ENCODE measurements at regions not wholly inside any gene's neighbourhood (a gene's known extent, or its start where the extent isn't known, plus 50 kb on each side); places are given as distances from the start of the nearest gene placed in this dataset.

DNA sequence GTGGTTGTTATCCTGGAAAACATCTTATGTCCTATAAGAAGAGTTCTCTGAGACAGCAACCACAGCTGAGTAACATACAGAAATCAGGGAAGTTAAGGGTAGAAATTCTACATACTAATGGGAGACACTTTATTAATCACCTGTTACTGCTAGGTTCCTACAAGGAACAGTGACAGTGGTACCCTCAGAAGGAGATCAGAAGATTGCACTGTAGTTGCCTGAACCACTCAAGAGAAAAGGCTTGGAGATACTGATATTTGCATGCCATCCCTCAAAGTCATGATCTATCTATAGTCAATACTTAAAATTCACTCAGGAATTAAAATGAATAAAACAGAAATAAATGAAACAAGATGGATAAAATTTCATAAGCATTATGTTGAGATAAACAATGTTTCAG is 136.0 kb downstream of the LMLN start:
- in situ Hi-C loops (cut with MboI; ENCODE audit: low sequenced_read_pairs) (no loop called here), dilution Hi-C loops (cut with HindIII; ENCODE audit: low sequenced_read_pairs, unreplicated experiment) (no loop called here)
- no TSS peak for BruUV-seq (replicated peaks)

More for the DNA sequence above, 136.0 kb downstream of the LMLN start:
- Histone ChIP-seq H3K4me3 (ENCODE audit: insufficient read depth, low read depth, low read length) (no peak overlapping the region), H2BK15ac (ENCODE audit: low read depth, low read length) (no peak overlapping the region), H2AK5ac (ENCODE audit: low read depth, low read length) (no peak overlapping the region), H3K18ac (ENCODE audit: low read depth, low read length) (no peak overlapping the region), H3K4me2 (ENCODE audit: low read depth, low read length) (no peak overlapping the region), H3K27me3 (ENCODE audit: control insufficient read depth, insufficient read depth, low read length) (peaks cover 15% of the 10 kb centered on the region), H4K5ac (ENCODE audit: low read depth, low read length) (no peak overlapping the region), H3K4ac (ENCODE audit: low read depth, low read length) (no peak overlapping the region), H3K4me1 (ENCODE audit: control insufficient read depth, insufficient read depth, low read length) (no peaks in the 10 kb centered on the region), H3K27ac (ENCODE audit: insufficient read depth, low read length) (no peak overlapping the region), H3K9me3 (ENCODE audit: control insufficient read depth, insufficient read depth, low read length) (no peaks in the 10 kb centered on the region), H2BK5ac (ENCODE audit: low read depth, low read length, poor library complexity, severe bottlenecking) (no peak overlapping the region), H3K9ac (ENCODE audit: low read depth, low read length) (no peak overlapping the region), H4K91ac (ENCODE audit: insufficient read depth, low read depth, low read length) (no peak overlapping the region), H2BK120ac (ENCODE audit: low read depth, low read length) (no peak overlapping the region), H2BK20ac (ENCODE audit: low read depth, low read length) (no peak overlapping the region), H4K20me1 (ENCODE audit: insufficient read depth, low read length) (no peaks in the 10 kb centered on the region), H3K56ac (ENCODE audit: extremely low read depth, insufficient read depth, low read length) (no peak overlapping the region), H2AFZ (replicated peaks; ENCODE audit: low read length, poor library complexity) (no peak overlapping the region), H3K36me3 (ENCODE audit: control insufficient read depth, insufficient read depth, low read length) (no peaks in the 10 kb centered on the region), H3K14ac (replicated peaks; ENCODE audit: low read depth, low read length) (no peak overlapping the region), H2AK9ac (replicated peaks; ENCODE audit: low read depth, low read length, poor library complexity) (no peak overlapping the region), H3K23ac (ENCODE audit: low read depth, low read length) (no peak overlapping the region), H4K8ac (ENCODE audit: low read depth in 2 of 2, low read length in 2 of 2) (no peak overlapping the region), H3K9me1 (ENCODE audit: insufficient read depth, low read length) (no peaks in the 10 kb centered on the region), H3K79me1 (ENCODE audit: low read depth in 1 of 2, low read length in 2 of 2) (no peaks in the 10 kb centered on the region)
- TF ChIP-seq BHLHE40 (IDR thresholded peaks at IDR 0.05; ENCODE audit: low read depth, low read length) (no peak), CHD1 (IDR thresholded peaks at IDR 0.05; ENCODE audit: low read depth, low read length) (no peak), POLR2A (IDR thresholded peaks at IDR 0.05; ENCODE audit: low read depth, low read length) (no peak), MAZ (IDR thresholded peaks at IDR 0.05; ENCODE audit: borderline replicate concordance, low read depth, low read length) (no peak), NFE2L2 (IDR thresholded peaks at IDR 0.05; ENCODE audit: low read depth, low read length) (no peak), RCOR1 (IDR thresholded peaks at IDR 0.05; ENCODE audit: insufficient replicate concordance, low read length) (no peak), CEBPB (IDR thresholded peaks at IDR 0.05; ENCODE audit: low read depth, low read length) (no peak), MAFK (IDR thresholded peaks at IDR 0.05; ENCODE audit: low read depth, low read length) (no peak), SMC3 (IDR thresholded peaks at IDR 0.05; ENCODE audit: low read depth, low read length) (no peak), RAD21 (IDR thresholded peaks at IDR 0.05; ENCODE audit: low read length) (no peak), FOS (IDR thresholded peaks at IDR 0.05; ENCODE audit: low read depth, low read length) (no peak), MXI1 (IDR thresholded peaks at IDR 0.05; ENCODE audit: borderline replicate concordance, low read depth, low read length) (no peak), RFX5 (IDR thresholded peaks at IDR 0.05; ENCODE audit: low read depth, low read length) (no peak)
- TF ChIP-seq, protein P1, sequence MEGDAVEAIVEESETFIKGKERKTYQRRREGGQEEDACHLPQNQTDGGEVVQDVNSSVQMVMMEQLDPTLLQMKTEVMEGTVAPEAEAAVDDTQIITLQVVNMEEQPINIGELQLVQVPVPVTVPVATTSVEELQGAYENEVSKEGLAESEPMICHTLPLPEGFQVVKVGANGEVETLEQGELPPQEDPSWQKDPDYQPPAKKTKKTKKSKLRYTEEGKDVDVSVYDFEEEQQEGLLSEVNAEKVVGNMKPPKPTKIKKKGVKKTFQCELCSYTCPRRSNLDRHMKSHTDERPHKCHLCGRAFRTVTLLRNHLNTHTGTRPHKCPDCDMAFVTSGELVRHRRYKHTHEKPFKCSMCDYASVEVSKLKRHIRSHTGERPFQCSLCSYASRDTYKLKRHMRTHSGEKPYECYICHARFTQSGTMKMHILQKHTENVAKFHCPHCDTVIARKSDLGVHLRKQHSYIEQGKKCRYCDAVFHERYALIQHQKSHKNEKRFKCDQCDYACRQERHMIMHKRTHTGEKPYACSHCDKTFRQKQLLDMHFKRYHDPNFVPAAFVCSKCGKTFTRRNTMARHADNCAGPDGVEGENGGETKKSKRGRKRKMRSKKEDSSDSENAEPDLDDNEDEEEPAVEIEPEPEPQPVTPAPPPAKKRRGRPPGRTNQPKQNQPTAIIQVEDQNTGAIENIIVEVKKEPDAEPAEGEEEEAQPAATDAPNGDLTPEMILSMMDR (conservative IDR thresholded peaks at IDR 0.05; ENCODE audit: low read depth, low read length) = no peak
- TF ChIP-seq, protein P2, sequence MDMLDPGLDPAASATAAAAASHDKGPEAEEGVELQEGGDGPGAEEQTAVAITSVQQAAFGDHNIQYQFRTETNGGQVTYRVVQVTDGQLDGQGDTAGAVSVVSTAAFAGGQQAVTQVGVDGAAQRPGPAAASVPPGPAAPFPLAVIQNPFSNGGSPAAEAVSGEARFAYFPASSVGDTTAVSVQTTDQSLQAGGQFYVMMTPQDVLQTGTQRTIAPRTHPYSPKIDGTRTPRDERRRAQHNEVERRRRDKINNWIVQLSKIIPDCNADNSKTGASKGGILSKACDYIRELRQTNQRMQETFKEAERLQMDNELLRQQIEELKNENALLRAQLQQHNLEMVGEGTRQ (IDR thresholded peaks at IDR 0.05; ENCODE audit: low read depth, low read length) = no peak
- TF ChIP-seq, protein P3, sequence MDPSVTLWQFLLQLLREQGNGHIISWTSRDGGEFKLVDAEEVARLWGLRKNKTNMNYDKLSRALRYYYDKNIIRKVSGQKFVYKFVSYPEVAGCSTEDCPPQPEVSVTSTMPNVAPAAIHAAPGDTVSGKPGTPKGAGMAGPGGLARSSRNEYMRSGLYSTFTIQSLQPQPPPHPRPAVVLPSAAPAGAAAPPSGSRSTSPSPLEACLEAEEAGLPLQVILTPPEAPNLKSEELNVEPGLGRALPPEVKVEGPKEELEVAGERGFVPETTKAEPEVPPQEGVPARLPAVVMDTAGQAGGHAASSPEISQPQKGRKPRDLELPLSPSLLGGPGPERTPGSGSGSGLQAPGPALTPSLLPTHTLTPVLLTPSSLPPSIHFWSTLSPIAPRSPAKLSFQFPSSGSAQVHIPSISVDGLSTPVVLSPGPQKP (IDR thresholded peaks at IDR 0.05; ENCODE audit: borderline replicate concordance, low read depth, low read length) = no peak
- CTCF ChIA-PET = no interaction called here
- no peak for ATAC-seq (ENCODE audit: low read depth)
- POLR2A ChIA-PET (ENCODE audit: unreplicated experiment) = no interaction called here
- intact Hi-C loops (cut with micrococcal nuclease) = no loop called here
- DNase-seq = no peak
